ENCODE measurements at regions not wholly inside any gene's neighbourhood (a gene's known extent, or its start where the extent isn't known, plus 50 kb on each side); places are given as distances from the start of the nearest gene placed in this dataset.

DNA sequence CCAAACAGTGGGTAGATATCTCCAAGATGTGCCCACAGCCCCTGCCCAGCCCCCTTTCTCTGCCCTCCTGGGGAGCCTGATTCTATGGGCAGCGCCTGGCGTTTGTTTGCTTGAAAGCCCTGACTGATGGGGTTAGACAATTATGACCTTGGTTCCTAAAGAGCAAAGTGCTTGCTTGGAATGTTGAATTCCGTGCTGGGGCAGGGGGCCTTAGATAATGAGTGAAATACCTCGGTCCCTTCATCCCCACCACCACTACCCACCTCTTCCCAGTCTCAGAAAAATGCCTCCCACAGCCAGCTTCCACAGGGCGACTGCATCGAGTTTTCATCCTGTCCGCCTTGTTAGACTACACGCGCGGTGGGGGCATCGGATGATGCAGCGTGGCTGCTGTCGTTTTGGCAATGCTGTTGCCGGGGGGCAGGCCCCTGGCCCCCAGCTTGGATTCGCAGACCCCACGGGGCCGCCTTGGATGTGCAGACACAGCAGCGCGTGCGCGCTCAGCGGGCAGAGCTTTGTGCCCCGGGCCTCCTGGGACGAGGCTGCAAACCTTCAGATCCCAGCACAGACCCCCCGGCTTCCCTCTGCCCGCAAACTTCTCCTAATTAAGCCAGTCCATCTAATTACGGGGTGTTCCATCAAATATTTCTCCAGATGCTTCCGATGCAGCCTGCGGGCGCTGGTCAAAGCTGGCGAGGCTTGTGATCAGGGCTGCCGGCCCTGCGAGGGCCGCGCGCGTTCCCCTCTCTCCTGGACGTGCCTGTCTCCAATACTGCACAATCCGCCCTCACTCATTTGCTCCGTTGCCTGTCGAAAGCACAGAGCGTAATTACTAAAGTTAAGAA, 86.1 kb downstream of the LINC00237 start:
- H3K36me3 ChIP-seq (ENCODE audit: control insufficient read depth in 1 of 2, insufficient read depth in 2 of 2, low read length in 2 of 2), result no peaks in the 10 kb centered on the region
- H3K4me3 ChIP-seq (ENCODE audit: low read depth in 1 of 2, low read length in 2 of 2), result no peak overlapping the region
- peaks cover 0 to 4% of the 10 kb centered on the region in 2 donors for H3K4me1 ChIP-seq (ENCODE audit: control insufficient read depth in 1 of 2, insufficient read depth in 2 of 2, low read length in 2 of 2)
- H3K27me3 ChIP-seq (ENCODE audit: low read depth, low read length), result peaks cover 4% of the 10 kb centered on the region
- H3K9me3 ChIP-seq (ENCODE audit: control insufficient read depth in 1 of 2, low read length in 2 of 2), result peaks cover 0 to 4% of the 10 kb centered on the region in 2 donors
- H3K27ac ChIP-seq (ENCODE audit: low read length), result no peak overlapping the region

- Histone ChIP-seq H3K27ac (ENCODE audit: low read length) (no peak overlapping the region), H3K4me3 (ENCODE audit: low read depth in 1 of 2, low read length in 2 of 2) (no peak overlapping the region), H3K4me1 (ENCODE audit: control insufficient read depth in 1 of 2, insufficient read depth in 2 of 2, low read length in 2 of 2) (peaks cover 0 to 4% of the 10 kb centered on the region in 2 donors), H3K9me3 (ENCODE audit: control insufficient read depth in 1 of 2, low read length in 2 of 2) (peaks cover 0 to 4% of the 10 kb centered on the region in 2 donors), H3K27me3 (ENCODE audit: low read depth, low read length) (peaks cover 4% of the 10 kb centered on the region), H3K36me3 (ENCODE audit: control insufficient read depth in 1 of 2, insufficient read depth in 2 of 2, low read length in 2 of 2) (no peaks in the 10 kb centered on the region)
These were observed 86.7 kb downstream of the LINC00237 start for GRCh38 chr20:21019468-21019813.

DNA sequence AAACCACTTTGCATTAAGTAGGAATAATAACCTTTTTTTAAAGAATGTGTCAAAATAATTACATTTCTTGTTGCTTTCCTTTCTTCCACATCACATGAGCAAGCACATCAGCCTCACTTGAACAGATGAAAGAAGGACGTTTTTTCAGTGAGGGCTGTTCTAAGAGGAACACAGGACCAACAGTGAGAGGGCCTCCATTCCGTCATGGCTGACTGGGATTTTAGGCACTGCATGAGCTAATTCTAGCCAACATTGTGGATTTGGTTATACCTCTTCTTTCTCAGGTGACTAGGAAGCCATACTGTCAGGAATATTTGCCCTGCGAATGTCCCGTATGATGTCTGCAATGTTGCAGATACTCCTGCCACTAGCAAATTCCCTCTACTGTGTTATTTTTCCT, 87.6 kb downstream of the LINC00237 start:
- Histone ChIP-seq H3K27ac (ENCODE audit: low read length) (no peak overlapping the region), H3K4me3 (ENCODE audit: low read depth in 1 of 2, low read length in 2 of 2) (no peak overlapping the region), H3K27me3 (ENCODE audit: low read depth, low read length) (peaks cover 4% of the 10 kb centered on the region)

GRCh38 chr20:21017528-21018085, 88.6 kb downstream of the LINC00237 start:
- Histone ChIP-seq H3K27me3 (ENCODE audit: low read depth, low read length) (peaks cover 4% of the 10 kb centered on the region), H3K4me1 (ENCODE audit: control insufficient read depth in 1 of 2, insufficient read depth in 2 of 2, low read length in 2 of 2) (peaks cover 0 to 4% of the 10 kb centered on the region in 2 donors), H3K4me3 (ENCODE audit: low read depth in 1 of 2, low read length in 2 of 2) (no peak overlapping the region), H3K36me3 (ENCODE audit: control insufficient read depth in 1 of 2, insufficient read depth in 2 of 2, low read length in 2 of 2) (no peaks in the 10 kb centered on the region), H3K27ac (ENCODE audit: low read length) (no peak overlapping the region), H3K9me3 (ENCODE audit: control insufficient read depth in 1 of 2, low read length in 2 of 2) (peaks cover 0 to 4% of the 10 kb centered on the region in 2 donors)

More for the DNA sequence above, 87.6 kb downstream of the LINC00237 start:
- peaks cover 0 to 4% of the 10 kb centered on the region in 2 donors for H3K4me1 ChIP-seq (ENCODE audit: control insufficient read depth in 1 of 2, insufficient read depth in 2 of 2, low read length in 2 of 2)
- no peaks in the 10 kb centered on the region for H3K36me3 ChIP-seq (ENCODE audit: control insufficient read depth in 1 of 2, insufficient read depth in 2 of 2, low read length in 2 of 2)
- peaks cover 0 to 4% of the 10 kb centered on the region in 2 donors for H3K9me3 ChIP-seq (ENCODE audit: control insufficient read depth in 1 of 2, low read length in 2 of 2)

DNA sequence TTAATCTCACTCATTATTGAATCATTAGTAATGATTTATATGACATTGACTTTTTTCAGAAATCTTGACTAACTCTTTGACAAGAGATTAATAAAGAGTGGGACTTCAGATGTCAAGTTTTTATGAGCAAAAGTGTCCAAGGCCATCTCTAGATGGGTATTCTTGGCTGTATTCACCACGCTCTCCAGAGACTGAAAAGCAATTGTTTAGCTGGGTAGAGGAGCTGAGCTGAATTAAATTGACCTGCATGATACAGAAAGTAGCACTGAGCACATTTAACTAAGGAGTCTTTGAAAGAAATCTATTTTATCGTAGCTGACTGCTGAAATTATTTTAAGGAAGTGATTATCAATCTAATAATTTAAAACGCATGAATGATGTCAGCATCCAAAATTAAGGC, 89.4 kb downstream of the LINC00237 start:
- Histone ChIP-seq H3K27me3 (ENCODE audit: low read depth, low read length) (peaks cover 4% of the 10 kb centered on the region), H3K9me3 (ENCODE audit: control insufficient read depth in 1 of 2, low read length in 2 of 2) (peaks cover 0 to 4% of the 10 kb centered on the region in 2 donors), H3K27ac (ENCODE audit: low read length) (no peak overlapping the region), H3K4me3 (ENCODE audit: low read depth in 1 of 2, low read length in 2 of 2) (no peak overlapping the region), H3K36me3 (ENCODE audit: control insufficient read depth in 1 of 2, insufficient read depth in 2 of 2, low read length in 2 of 2) (no peaks in the 10 kb centered on the region), H3K4me1 (ENCODE audit: control insufficient read depth in 1 of 2, insufficient read depth in 2 of 2, low read length in 2 of 2) (peaks cover 0 to 4% of the 10 kb centered on the region in 2 donors)

DNA sequence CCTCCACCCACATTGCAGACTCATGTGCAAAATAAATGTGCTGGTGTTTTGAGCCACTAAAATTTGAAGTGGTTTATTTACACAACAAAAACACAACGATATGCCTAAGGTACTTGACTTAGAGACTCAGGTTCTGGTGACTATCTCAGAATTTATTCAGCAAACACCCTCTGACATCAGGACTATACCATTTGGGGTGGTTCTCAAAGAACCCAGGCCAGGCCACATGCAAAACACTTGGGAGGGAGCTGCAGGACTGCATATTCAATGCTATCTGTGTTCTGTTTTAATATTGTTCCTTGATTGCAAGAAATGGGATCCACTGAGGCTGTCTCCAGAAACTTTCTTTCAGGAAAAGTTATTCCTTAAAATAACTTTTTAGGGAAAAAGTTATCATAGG, 91.6 kb downstream of the LINC00237 start:
- Histone ChIP-seq H3K36me3 (ENCODE audit: control insufficient read depth in 1 of 2, insufficient read depth in 2 of 2, low read length in 2 of 2) (no peaks in the 10 kb centered on the region), H3K4me1 (ENCODE audit: control insufficient read depth in 1 of 2, insufficient read depth in 2 of 2, low read length in 2 of 2) (no peaks in the 10 kb centered on the region), H3K9me3 (ENCODE audit: control insufficient read depth in 1 of 2, low read length in 2 of 2) (peaks cover 0 to 4% of the 10 kb centered on the region in 2 donors), H3K27ac (ENCODE audit: low read length) (no peak overlapping the region), H3K4me3 (ENCODE audit: low read depth in 1 of 2, low read length in 2 of 2) (no peak overlapping the region), H3K27me3 (ENCODE audit: low read depth, low read length) (peaks cover 2% of the 10 kb centered on the region)

- no peak overlapping the region for H3K27ac ChIP-seq (ENCODE audit: low read length)
- H3K4me1 ChIP-seq (ENCODE audit: control insufficient read depth in 1 of 2, insufficient read depth in 2 of 2, low read length in 2 of 2), result no peaks in the 10 kb centered on the region
- H3K27me3 ChIP-seq (ENCODE audit: low read depth, low read length), result no peaks in the 10 kb centered on the region
- H3K4me3 ChIP-seq (ENCODE audit: low read depth in 1 of 2, low read length in 2 of 2), result no peak overlapping the region
- H3K9me3 ChIP-seq (ENCODE audit: control insufficient read depth in 1 of 2, low read length in 2 of 2), result no peaks in the 10 kb centered on the region
- no peaks in the 10 kb centered on the region for H3K36me3 ChIP-seq (ENCODE audit: control insufficient read depth in 1 of 2, insufficient read depth in 2 of 2, low read length in 2 of 2)
These were observed 97.2 kb downstream of the LINC00237 start for GRCh38 chr20:21008951-21009350.

DNA sequence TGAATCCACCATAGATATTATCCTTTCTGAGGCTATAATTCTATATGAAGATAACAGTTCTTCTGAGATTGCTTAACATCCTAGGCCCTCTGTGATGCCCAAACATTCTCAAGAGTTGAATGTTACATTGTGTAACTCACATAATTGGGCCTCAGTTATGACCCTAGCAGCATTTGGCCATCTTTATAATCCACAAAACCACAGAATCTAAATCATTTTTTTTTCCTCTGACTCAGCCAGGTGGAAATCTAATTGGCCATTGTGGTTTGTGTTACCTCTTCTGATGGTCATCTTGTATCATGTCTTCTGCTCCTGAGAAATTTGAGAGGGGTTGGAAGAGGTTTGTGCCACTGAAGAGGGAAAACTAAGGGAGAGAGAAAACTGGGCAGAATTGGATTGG, 99.5 kb downstream of the LINC00237 start:
- H3K9me3 ChIP-seq (ENCODE audit: control insufficient read depth in 1 of 2, low read length in 2 of 2), result no peaks in the 10 kb centered on the region
- H3K27me3 ChIP-seq (ENCODE audit: low read depth, low read length), result no peaks in the 10 kb centered on the region
- no peaks in the 10 kb centered on the region for H3K4me1 ChIP-seq (ENCODE audit: control insufficient read depth in 1 of 2, insufficient read depth in 2 of 2, low read length in 2 of 2)
- H3K27ac ChIP-seq (ENCODE audit: low read length), result no peak overlapping the region
- H3K36me3 ChIP-seq (ENCODE audit: control insufficient read depth in 1 of 2, insufficient read depth in 2 of 2, low read length in 2 of 2), result no peaks in the 10 kb centered on the region
- H3K4me3 ChIP-seq (ENCODE audit: low read depth in 1 of 2, low read length in 2 of 2), result no peak overlapping the region

DNA sequence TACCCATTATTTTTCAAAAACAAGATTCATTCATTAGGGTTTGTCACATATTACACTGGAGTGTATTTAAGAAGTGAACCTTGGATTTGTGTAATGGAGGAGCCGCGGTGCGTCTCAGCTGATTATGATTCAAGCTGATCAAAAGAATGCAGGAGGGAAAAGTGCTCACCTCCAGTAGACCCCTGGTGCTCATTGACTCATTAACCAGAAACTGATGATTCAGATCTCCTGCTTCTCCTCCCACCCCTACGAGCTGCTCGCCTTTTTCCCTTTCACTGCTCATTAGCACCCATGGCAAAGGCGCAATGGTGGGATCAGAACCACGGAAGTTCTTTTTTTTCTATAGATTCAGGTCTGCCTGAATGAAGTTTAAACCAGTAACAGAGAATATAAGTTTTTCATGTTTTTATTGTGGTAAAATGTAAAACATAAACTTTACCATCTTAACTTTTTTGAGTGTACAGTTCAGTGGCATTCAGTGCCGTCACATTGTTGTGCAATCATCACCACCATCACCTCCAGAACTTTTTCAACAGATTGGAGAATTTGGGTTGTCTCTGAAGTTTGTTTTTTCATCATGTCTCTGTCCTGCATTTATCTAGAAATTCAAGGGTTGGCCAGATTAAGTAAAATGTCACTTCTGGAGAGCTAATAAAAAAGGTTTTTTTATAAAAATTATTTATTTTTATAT, 101.6 kb downstream of the LINC00237 start:
- no peak overlapping the region for H3K27ac ChIP-seq (ENCODE audit: low read length)
- H3K36me3 ChIP-seq (ENCODE audit: control insufficient read depth in 1 of 2, insufficient read depth in 2 of 2, low read length in 2 of 2), result no peaks in the 10 kb centered on the region
- H3K27me3 ChIP-seq (ENCODE audit: low read depth, low read length), result no peaks in the 10 kb centered on the region
- no peaks in the 10 kb centered on the region for H3K4me1 ChIP-seq (ENCODE audit: control insufficient read depth in 1 of 2, insufficient read depth in 2 of 2, low read length in 2 of 2)
- H3K9me3 ChIP-seq (ENCODE audit: control insufficient read depth in 1 of 2, low read length in 2 of 2), result no peaks in the 10 kb centered on the region
- H3K4me3 ChIP-seq (ENCODE audit: low read depth in 1 of 2, low read length in 2 of 2), result no peak overlapping the region

DNA sequence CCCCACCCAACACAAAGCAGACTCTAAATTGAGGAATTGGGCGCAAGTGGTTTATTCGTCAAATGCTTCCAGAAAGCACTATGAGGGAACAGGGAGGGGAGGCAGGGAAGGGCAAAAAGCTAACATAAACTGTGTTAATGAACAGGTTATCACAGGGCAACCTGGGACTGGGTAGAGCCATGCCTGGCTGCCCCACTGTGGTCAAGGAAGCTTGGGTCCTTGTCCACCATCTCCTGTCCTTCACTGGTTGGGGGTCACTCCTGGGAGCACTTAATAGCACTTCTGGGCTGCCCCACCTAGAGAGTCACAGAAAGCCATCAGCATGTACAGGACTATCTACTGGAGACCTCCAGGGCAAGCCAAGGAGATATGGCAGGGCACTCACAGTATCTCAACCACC, 102.3 kb downstream of the LINC00237 start:
- no peaks in the 10 kb centered on the region for H3K9me3 ChIP-seq (ENCODE audit: control insufficient read depth in 1 of 2, low read length in 2 of 2)
- H3K36me3 ChIP-seq (ENCODE audit: control insufficient read depth in 1 of 2, insufficient read depth in 2 of 2, low read length in 2 of 2), result no peaks in the 10 kb centered on the region
- H3K27ac ChIP-seq (ENCODE audit: low read length), result no peak overlapping the region
- H3K4me3 ChIP-seq (ENCODE audit: low read depth in 1 of 2, low read length in 2 of 2), result no peak overlapping the region
- H3K27me3 ChIP-seq (ENCODE audit: low read depth, low read length), result no peaks in the 10 kb centered on the region
- H3K4me1 ChIP-seq (ENCODE audit: control insufficient read depth in 1 of 2, insufficient read depth in 2 of 2, low read length in 2 of 2), result no peaks in the 10 kb centered on the region

DNA sequence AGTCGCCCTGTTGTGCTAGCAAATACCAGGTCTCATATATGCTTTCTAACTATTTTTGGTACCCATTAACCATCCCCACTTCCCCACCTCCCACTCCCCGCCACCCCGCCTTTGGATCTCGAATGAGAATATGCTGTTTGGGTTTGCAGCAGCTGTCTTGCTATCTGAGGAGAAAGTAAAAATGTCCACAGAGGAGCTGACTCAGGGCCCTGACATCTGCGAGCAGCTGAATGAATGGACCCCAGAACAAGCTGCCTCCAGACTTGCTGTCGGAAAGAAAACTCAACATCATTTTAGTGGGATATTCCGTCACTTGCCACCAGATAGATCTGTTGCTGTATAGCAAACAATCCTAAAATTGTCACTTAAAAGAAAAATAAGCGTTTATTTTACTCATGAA, 103.7 kb downstream of the LINC00237 start:
- Histone ChIP-seq H3K36me3 (ENCODE audit: control insufficient read depth in 1 of 2, insufficient read depth in 2 of 2, low read length in 2 of 2) (no peaks in the 10 kb centered on the region), H3K4me1 (ENCODE audit: control insufficient read depth in 1 of 2, insufficient read depth in 2 of 2, low read length in 2 of 2) (no peaks in the 10 kb centered on the region), H3K9me3 (ENCODE audit: control insufficient read depth in 1 of 2, low read length in 2 of 2) (no peaks in the 10 kb centered on the region), H3K27ac (ENCODE audit: low read length) (no peak overlapping the region), H3K27me3 (ENCODE audit: low read depth, low read length) (no peaks in the 10 kb centered on the region), H3K4me3 (ENCODE audit: low read depth in 1 of 2, low read length in 2 of 2) (no peak overlapping the region)

Measured in muscle layer of duodenum (tissue), 2 donors.